Breast epithelium (tissue), 4 donors: ENCODE measurements at regions not wholly inside any gene's neighbourhood (a gene's known extent, or its start where the extent isn't known, plus 50 kb on each side); places are given as distances from the start of the nearest gene placed in this dataset.

ENCODE experiments used
- DNase-seq, 2 donors: peaks; one replicate each; pipeline ENCODE4 v3.0.0-alpha.2; 2019; ENCODE audit warnings: low spot score in 2 of 2
- H3K27ac ChIP-seq, 2 donors: fragments of 200-600 bp; sonication (generic) in 1 of 2; one replicate each; pipeline ENCODE4 v1.5.1; 2016 to 2019; ENCODE audit warnings: mild to moderate bottlenecking in 1 of 2
- H3K27me3 ChIP-seq, 2 donors: fragments of 200-600 bp; sonication (generic) in 1 of 2; one replicate each; pipeline versions ENCODE4 v1.5.1 to v1.6.0; 2017 to 2019; ENCODE audit warnings: control low read depth in 1 of 2, mild to moderate bottlenecking in 1 of 2
- H3K36me3 ChIP-seq: fragments of 200-600 bp; one replicate; pipeline ENCODE4 v1.5.1; 2019
- H3K4me1 ChIP-seq, 2 donors: fragments of 200-600 bp; sonication (generic); one replicate each; pipeline ENCODE4 v1.5.1; 2016 to 2019; ENCODE audit warnings: control low read depth in 1 of 2
- H3K4me3 ChIP-seq, 3 donors: fragments of 200-600 bp; sonication (generic); 1 replicate in 2 of 3; 2 replicates in 1 of 3; pipeline ENCODE4 v1.5.1; 2016 to 2019; ENCODE audit warnings: mild to moderate bottlenecking in 3 of 3, moderate library complexity in 2 of 3
- H3K9me3 ChIP-seq, 2 donors: fragments of 200-600 bp; sonication (generic) in 1 of 2; one replicate each; pipeline ENCODE4 v1.5.1; 2016 to 2019; ENCODE audit warnings: control low read depth in 1 of 2
- CTCF ChIP-seq, 3 donors: fragments of 450-650 bp; IDR thresholded peaks; one replicate each; pipeline ENCODE4 v1.5.1; 2016 to 2017; ENCODE audit warnings: antibody characterized with exemption in 3 of 3, mild to moderate bottlenecking in 3 of 3, moderate library complexity in 3 of 3
- POLR2A ChIP-seq: fragments of 450-650 bp; IDR thresholded peaks from one replicate; pipeline ENCODE4 v1.6.1; 2016; ENCODE audit warnings: antibody characterized with exemption, mild to moderate bottlenecking, moderate library complexity
- POLR2AphosphoS5 ChIP-seq, 3 donors: sonication (generic); formaldehyde crosslinking; IDR thresholded peaks; one replicate each; pipeline ENCODE4 v1.6.1; 2017; ENCODE audit warnings: antibody characterized with exemption in 3 of 3
- intact Hi-C: fragments of 100-400 bp; cut with DNase I; formaldehyde crosslinking; loops from one replicate; pipeline ENCODE4 v1.15.1; 2023; ENCODE audit warnings: low total_unique reads

- no peak for DNase-seq
- no peak overlapping the region for H3K4me3 ChIP-seq
- H3K27me3 ChIP-seq: no peaks in the 10 kb centered on the region
- no peak overlapping the region for H3K27ac ChIP-seq
- TF ChIP-seq CTCF (IDR thresholded peaks at IDR 0.05) (no peak), POLR2A (no peak), POLR2AphosphoS5 (IDR thresholded peaks at IDR 0.05) (no peak)
- no peaks in the 10 kb centered on the region for H3K9me3 ChIP-seq
- no peaks in the 10 kb centered on the region for H3K4me1 ChIP-seq
- intact Hi-C loops: loop anchor here (5.0 kb wide), 1 partner anchor 832 kb away; no protein-coding TSS in a partner anchor
- no peaks in the 10 kb centered on the region for H3K36me3 ChIP-seq
Observed at GRCh38 chr5:39780347-39780746, 355.6 kb upstream of the DAB2 start.

- H3K27me3 ChIP-seq: no peaks in the 10 kb centered on the region
- no peaks in the 10 kb centered on the region for H3K36me3 ChIP-seq
- no peaks in the 10 kb centered on the region for H3K4me1 ChIP-seq
- intact Hi-C loops: loop anchor here (5.0 kb wide), 1 partner anchor 832 kb away; no protein-coding TSS in a partner anchor
- H3K4me3 ChIP-seq: no peak overlapping the region
- no peak for DNase-seq
- H3K9me3 ChIP-seq: no peaks in the 10 kb centered on the region
- no peak overlapping the region for H3K27ac ChIP-seq
- TF ChIP-seq CTCF (IDR thresholded peaks at IDR 0.05) (no peak), POLR2AphosphoS5 (IDR thresholded peaks at IDR 0.05) (no peak), POLR2A (no peak)
Observed at GRCh38 chr5:39779831-39780230, 355.1 kb upstream of the DAB2 start.

- intact Hi-C loops: no loop called here
- Histone ChIP-seq H3K27me3 (no peaks in the 10 kb centered on the region), H3K36me3 (no peaks in the 10 kb centered on the region), H3K4me1 (no peaks in the 10 kb centered on the region), H3K27ac (no peak overlapping the region), H3K4me3 (no peak overlapping the region), H3K9me3 (no peaks in the 10 kb centered on the region)
- DNase-seq: no peak
- no peak for TF ChIP-seq POLR2A
- TF ChIP-seq POLR2AphosphoS5 (IDR thresholded peaks at IDR 0.05): no peak
- no peak for TF ChIP-seq CTCF (IDR thresholded peaks at IDR 0.05)
Observed at GRCh38 chr5:39775797-39776365, 351.1 kb upstream of the DAB2 start.

GRCh38 chr5:39775086-39775796 lies 350.5 kb upstream of the DAB2 start:
- intact Hi-C loops: no loop called here
- Histone ChIP-seq H3K36me3 (no peaks in the 10 kb centered on the region), H3K4me3 (no peak overlapping the region), H3K27ac (no peak overlapping the region), H3K27me3 (no peaks in the 10 kb centered on the region), H3K4me1 (no peaks in the 10 kb centered on the region), H3K9me3 (no peaks in the 10 kb centered on the region)
- no peak for DNase-seq
- TF ChIP-seq POLR2AphosphoS5 (IDR thresholded peaks at IDR 0.05) (no peak), POLR2A (no peak), CTCF (IDR thresholded peaks at IDR 0.05) (no peak)

GRCh38 chr5:39774605-39775004 lies 349.8 kb upstream of the DAB2 start:
- H3K36me3 ChIP-seq: no peaks in the 10 kb centered on the region
- no peak overlapping the region for H3K4me3 ChIP-seq
- intact Hi-C loops: no loop called here
- H3K27ac ChIP-seq: no peak overlapping the region
- TF ChIP-seq POLR2A (no peak), CTCF (IDR thresholded peaks at IDR 0.05) (no peak), POLR2AphosphoS5 (IDR thresholded peaks at IDR 0.05) (no peak)
- no peaks in the 10 kb centered on the region for H3K4me1 ChIP-seq
- DNase-seq: no peak
- no peaks in the 10 kb centered on the region for H3K9me3 ChIP-seq
- H3K27me3 ChIP-seq: no peaks in the 10 kb centered on the region
